22Rv1 (cell line): ENCODE measurements at regions not wholly inside any gene's neighbourhood (a gene's known extent, or its start where the extent isn't known, plus 50 kb on each side); places are given as distances from the start of the nearest gene placed in this dataset.
"Not testable (repeated sequence)": the region's sequence is repeated elsewhere in the genome, so short reads cannot be mapped to it uniquely, and the experiment has no call there.

Source experiments
- H3K27ac ChIP-seq: fragments of 450-650 bp; 2 replicates; pipeline ENCODE4 v1.5.1; 2017
- CTCF ChIP-seq: fragments of 450-650 bp; IDR thresholded peaks from 2 replicates; pipeline ENCODE4 v1.5.1; 2017; ENCODE audit warnings: mild to moderate bottlenecking
- ZFX ChIP-seq: fragments of 450-650 bp; IDR thresholded peaks from 2 replicates; pipeline ENCODE4 v1.6.1; 2017; ENCODE audit warnings: antibody characterized with exemption, borderline replicate concordance

GRCh38 chr2:34806891-34807290, 1207.8 kb upstream of the FAM98A start:
- TF ChIP-seq ZFX: no peak
- no peak for TF ChIP-seq CTCF

GRCh38 chr2:34806396-34806795, 1207.3 kb upstream of the FAM98A start:
- H3K27ac ChIP-seq: no peak overlapping the region
- no peak for TF ChIP-seq CTCF

More at GRCh38 chr2:34806891-34807290, 1207.8 kb upstream of the FAM98A start:
- no peak overlapping the region for H3K27ac ChIP-seq

GRCh38 chr2:34799556-34799955, 1200.5 kb upstream of the FAM98A start:
- H3K27ac ChIP-seq: no peak overlapping the region
- no peak for TF ChIP-seq CTCF
- no peak for TF ChIP-seq ZFX

- H3K27ac ChIP-seq: not testable (repeated sequence)
Observed at GRCh38 chr2:34795586-34795985, 1196.5 kb upstream of the FAM98A start.

GRCh38 chr2:34789169-34789568, 1190.1 kb upstream of the FAM98A start:
- TF ChIP-seq ZFX: no peak
- no peak for TF ChIP-seq CTCF
- no peak overlapping the region for H3K27ac ChIP-seq

- TF ChIP-seq ZFX (no peak), CTCF (no peak)
- H3K27ac ChIP-seq: no peak overlapping the region
Observed at GRCh38 chr2:34787341-34787740, 1188.2 kb upstream of the FAM98A start.

- no peak overlapping the region for H3K27ac ChIP-seq
- TF ChIP-seq ZFX (no peak), CTCF (no peak)
Observed at GRCh38 chr2:34785206-34785785, 1186.2 kb upstream of the FAM98A start.

GRCh38 chr2:34784701-34785100, 1185.6 kb upstream of the FAM98A start:
- TF ChIP-seq CTCF (no peak), ZFX (no peak)
- no peak overlapping the region for H3K27ac ChIP-seq

- not testable (repeated sequence) for H3K27ac ChIP-seq
Observed at GRCh38 chr2:34750742-34751141, 1151.6 kb upstream of the FAM98A start.
